Keratinocyte (primary cell): ENCODE measurements at regions not wholly inside any gene's neighbourhood (a gene's known extent, or its start where the extent isn't known, plus 50 kb on each side); places are given as distances from the start of the nearest gene placed in this dataset.

ENCODE experiments used
- CTCF ChIP-seq, 3 experiments: IDR thresholded peaks in 1 of 3; conservative IDR thresholded peaks in 1 of 3; optimal IDR thresholded peaks in 1 of 3; 2 replicates in 2 of 3; 3 replicates in 1 of 3; pipeline versions ENCODE3 to v1.5.1; 2011; ENCODE audit warnings: low read length in 3 of 3, mild to moderate bottlenecking in 3 of 3, moderate library complexity in 2 of 3, control low read depth in 1 of 3, inconsistent platforms in 1 of 3; ENCODE audit not compliant: insufficient read depth in 2 of 3; ENCODE audit errors: extremely low read depth in 1 of 3
- EZH2 ChIP-seq: IDR thresholded peaks from one replicate; pipeline ENCODE4 v1.6.1; 2012; ENCODE audit warnings: inconsistent platforms, mild to moderate bottlenecking, low read length, moderate library complexity

GRCh38 chr13:72650051-72650700 lies 77.3 kb downstream of the MZT1 start:
- TF ChIP-seq CTCF (optimal IDR thresholded peaks at IDR 0.05 in 1 of 3, IDR thresholded peaks at IDR 0.05 in 1 of 3, conservative IDR thresholded peaks at IDR 0.05 in 1 of 3; ENCODE audit: extremely low read depth in 1 of 3, insufficient read depth in 2 of 3, low read length in 3 of 3) (no peak), EZH2 (no peak)
